ENCODE measurements at regions not wholly inside any gene's neighbourhood (a gene's known extent, or its start where the extent isn't known, plus 50 kb on each side); places are given as distances from the start of the nearest gene placed in this dataset.
A peak's percentile ranks its signal among the peaks of the same experiment; 100 is the strongest.

DNA sequence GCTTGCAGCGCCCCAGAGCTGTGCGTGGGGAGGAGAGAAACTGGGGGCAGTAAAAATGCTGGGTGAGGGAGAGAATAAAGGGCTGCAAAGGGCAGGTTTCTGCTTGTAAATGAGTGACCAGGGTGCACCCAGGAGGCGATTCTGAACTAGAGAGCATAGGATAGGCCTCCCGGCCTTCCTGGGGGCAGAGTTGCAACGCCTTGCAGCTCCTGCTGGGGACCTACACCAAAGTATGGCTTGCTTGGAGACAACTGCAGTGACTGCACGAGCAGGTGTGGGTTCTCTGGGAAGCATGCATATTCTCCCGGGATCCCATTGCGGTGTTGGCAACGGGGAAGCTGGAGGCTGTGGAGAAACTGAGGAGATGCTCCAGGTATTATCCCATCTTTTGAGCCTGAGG, 111.6 kb upstream of the SPACA1 start:
- no peak for DNase-seq

DNA sequence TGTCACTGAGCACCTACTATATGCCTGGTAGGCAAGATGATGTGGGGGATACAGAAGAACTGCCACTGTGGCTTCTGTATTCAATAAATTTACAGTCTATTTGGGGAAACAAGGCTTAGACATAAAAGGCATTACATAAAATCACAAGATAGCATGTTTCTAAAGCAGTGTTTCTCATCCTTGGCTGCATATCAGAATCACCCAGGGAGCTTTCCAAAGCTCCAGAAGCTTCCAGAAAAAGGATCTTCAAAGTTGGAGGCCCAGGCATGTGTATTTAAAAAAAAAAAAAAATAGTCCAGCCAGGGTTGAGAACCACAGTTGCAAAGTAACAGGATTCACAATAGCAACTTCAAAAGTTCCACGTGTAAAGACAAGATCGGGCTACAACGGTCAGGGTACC, 112.4 kb upstream of the SPACA1 start:
- DNase-seq, result no peak

DNA sequence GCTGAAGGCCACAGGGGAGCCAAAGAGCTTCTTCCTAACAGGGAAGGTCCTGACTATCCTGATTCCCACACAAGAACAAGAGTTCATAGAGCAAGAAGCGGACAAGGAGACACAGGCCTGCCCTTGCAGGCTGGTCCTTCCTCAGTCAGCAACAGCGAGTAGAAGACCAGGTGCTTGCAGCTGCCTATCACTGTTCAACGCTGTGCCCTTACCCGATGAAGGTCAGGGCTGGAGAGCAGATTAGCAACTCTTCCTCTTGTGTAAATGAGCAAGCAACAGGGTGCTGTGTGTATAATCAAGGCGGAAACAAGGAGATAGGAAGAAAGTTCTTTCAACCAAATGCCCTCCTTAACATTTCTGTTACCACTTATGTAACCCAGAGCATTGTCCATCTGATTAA, 115.3 kb upstream of the SPACA1 start:
- DNase-seq, result no peak

DNA sequence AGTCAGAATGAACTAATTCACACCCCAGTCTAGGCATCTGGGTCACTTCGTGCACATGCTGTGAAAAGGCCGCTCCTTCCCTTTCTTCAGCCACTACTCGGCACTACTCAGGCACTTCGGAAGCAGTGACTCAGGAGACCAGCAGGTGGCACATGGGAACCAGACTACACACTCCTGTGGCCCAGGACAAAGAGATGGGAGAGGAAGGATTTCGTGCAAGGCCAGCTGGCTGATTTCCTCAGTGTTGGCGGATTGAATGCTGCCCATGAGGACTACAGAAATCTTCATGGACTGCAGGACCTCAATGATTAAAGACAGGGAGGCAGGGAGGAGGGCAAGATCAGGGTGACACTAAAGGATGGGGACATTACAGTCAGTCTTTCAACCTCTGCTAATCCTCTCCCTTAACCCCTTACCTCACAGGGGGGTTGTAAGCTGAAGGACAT, 117.8 kb upstream of the SPACA1 start:
- DNase-seq, result peak; percentile 80

DNA sequence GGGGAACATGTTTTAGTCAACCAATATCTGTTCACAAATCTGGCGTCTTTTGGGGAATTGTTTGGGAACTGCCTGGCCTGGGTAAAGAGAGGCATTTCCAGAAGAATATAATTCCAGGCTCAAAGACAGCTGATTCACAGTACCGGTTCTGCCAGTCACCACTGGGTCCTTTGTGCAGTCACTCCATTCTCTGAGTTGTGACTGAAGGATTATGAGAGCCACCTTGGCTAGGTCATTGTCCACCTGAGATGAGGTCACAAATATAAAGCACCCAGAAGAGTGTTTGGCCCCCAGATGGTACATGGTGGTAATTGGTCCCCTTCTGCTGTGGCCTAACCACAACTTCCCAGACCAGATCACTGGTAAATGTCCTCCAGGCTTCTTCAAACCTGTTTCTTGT, 121.0 kb upstream of the SPACA1 start:
- DNase-seq, result no peak

DNA sequence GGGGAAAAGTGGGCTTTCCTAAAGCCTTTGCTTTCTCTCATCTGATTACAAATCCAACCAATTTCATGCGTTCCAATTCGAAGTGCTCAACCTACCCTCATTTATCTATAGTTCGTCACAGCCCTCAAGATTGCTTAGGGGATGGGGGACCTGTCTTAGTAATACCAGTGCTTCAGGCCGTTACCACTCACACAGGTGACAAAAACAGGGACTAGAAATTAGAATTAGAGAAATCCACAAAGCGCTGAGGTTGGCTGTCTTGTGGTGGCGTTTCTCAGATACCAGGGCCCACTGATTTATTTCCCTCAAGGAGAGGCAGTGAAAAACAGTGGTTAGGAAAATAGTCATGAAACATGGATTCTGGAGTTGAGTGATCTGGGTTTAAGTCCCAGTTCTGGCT, 121.6 kb upstream of the SPACA1 start:
- no peak for DNase-seq

DNA sequence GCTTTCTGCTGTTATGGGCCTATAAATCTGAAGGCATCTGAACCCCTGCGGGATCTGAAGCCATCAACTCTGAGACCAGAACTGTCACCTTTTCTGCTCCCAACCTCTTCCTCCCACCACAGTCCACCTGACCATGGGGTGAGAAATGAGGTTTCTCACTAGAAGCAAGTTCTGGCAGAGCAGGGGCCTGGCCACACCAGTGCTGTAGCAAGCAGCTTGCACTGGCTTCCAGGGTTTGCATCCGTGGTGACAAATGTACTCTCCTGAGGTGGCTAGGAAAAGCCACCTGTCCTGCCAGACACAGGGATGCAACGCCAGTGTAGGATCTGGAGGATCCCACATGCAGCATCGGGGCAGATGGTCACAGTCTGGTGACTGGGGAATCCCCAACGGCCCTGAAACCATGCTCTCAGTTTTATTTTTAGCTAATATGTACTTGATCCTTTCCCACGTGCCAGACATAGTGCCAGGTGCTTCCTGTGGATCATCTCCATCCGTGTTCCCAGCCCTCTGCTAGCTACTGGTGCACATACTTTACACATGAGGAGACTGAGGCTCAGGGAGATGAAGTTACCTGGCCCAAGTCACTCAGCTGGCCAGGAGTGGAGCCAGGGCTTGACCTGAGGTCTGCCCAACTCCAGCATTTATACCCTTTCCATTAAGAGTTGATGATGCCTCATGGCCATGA, 122.1 kb upstream of the SPACA1 start:
- DNase-seq, result no peak

DNA sequence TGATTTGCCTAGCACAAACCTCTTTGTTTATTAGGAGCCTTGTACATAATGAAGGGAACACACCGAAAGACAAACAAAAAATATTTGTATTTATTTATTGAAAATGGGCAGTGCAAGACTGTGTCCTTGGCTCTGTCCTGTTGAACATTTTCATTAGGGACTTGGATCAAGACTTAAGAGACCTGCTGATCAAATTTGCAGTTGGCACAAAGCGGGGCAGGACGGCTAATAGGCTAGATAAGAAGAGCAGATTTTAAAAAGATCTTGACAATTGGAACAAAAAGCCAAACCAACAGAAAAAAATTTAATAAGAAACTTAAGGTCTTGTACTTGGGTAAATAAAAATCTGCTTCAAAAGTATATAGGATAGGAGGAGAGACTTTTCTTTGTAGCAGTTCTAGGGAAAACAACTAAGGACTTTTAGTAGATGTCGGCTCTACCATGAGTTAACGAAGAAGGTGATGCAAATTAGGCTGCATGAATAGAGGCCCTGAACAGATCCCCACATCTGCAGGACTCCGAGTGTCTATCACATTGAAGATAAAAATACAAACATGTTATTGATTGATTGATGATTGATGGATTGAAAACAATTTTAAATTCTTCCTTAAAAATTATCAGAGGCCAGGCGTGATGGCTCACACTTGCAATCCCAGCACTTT, 124.1 kb upstream of the SPACA1 start:
- no peak for DNase-seq

DNA sequence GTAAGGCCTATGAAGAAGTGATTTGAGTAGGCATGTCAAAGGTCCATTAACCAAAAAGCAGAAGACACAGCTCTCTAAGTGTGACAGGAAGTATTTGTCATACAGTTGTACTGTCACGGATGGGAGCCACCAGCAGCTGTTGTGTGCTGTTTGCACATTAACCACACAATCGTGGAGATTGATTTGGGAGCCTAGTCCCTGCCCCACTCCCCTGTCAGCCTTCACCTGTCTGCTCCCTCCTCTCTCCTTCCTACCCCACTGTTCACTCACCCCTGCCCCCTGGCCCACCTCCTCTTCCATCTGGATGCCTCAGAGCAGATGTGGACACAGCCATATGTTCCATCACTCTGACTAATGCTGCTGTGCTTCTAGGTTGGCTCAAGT, 124.7 kb upstream of the SPACA1 start:
- DNase-seq, result no peak

DNA sequence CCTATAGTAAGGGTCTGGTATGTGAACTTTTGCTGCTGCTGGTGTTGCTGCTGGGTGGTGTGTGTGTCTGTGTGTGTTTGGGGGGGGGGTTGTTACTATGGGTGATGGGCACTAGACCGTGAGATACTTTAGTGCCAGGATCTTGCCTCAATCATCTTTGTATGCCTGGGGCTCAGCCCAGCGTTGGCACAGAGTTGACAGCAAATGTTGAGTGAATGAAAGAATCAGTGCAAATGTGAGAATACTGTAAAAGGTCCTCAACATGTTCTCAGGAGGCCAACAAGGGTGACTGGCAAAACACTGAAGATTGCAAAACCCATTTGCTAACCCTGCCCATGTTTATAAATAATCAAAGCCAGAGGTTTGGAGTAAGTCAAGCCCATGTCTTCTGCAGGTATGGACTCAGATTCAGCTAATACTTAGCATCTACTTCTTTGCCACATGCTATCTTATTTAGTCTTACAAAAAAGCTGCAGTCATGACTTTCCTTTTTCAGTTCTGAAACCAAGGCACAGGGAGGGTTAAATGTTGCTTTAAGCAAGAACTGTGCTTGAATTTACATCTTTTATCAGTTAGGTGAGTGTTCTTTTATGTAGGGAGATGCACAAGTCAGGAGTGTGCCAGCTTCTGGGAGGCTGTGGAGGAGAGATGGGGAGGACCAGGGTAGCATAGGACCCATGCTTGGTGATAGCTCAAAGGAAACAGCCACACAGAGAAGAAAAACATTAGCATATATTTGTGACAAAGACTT, 125.3 kb upstream of the SPACA1 start:
- no peak for DNase-seq

DNA sequence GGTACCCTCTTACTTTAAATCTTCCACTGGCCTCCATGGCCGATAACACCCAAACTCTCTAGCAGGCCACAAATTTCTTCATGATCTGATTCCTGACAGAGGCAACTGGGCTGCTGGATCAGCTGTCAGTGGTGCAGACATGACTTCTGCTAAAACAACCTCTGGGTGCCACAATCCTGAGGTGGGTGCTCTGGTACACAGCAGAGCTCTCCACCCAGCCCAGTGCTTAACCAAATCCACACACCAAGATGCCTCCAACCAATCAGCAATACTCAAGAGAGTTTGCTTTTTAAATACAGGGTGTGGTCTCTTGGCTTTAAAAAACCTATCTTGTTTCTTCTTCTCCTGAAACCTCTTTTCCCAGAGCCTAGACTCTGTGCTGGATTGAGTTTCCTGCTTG, 126.6 kb upstream of the SPACA1 start:
- DNase-seq, result no peak

DNA sequence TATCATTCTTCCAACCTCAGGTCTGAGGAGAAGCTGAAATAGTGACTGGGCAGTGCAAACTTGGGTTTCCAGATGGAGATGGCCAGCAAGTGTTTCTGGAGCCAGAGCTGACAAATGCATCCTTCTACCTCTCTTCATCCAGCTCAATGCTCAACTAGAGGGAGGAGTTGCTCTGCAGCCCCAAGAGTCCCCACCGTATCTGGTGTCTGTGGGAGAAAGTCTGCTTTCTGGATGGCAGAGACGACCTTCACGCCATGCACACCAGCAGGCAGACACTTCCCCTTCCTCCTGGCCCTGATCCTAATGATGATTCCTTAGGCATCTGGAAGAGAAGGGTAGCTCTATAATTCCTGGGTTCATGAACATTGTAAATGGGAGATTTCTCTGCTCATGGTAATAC, 127.4 kb upstream of the SPACA1 start:
- DNase-seq, result no peak

DNA sequence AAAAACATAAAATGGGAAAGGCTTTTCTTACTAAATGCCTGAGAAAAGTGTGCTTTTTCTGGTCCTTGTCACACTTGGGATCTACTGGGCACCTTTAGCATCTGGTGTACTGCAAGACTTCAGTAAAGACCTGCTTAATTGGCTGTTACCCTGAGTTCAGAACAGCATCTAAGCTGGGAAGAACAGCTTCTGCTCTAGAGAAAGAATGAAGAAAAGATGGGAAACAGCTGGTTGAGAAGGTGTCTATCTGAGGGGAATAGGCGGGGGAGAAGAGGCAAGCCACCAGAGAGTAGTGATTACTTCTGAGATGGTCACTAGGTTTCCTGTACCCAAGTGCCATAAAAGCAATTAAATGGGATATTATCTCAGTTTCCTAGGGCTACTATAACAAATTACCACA, 128.2 kb upstream of the SPACA1 start:
- no peak for DNase-seq

DNA sequence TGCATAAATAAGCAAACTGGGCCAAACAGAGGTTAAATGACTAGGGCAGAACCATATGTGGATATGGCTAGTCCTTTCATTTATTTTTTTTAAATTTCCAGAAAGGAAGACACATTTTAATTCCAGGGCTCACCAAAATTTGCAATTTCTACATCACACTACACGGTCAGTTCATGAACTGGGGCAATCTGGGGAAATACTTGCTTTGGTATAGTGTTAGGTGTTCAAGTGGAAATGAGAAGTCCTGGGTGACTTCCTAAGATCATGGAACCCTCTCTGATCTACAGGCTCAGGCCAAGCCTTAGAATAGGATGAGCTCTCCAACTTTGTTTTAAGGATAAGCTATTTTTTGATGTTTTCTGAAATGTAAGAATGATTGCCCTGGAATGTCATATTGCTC, 128.6 kb upstream of the SPACA1 start:
- no peak for DNase-seq

DNA sequence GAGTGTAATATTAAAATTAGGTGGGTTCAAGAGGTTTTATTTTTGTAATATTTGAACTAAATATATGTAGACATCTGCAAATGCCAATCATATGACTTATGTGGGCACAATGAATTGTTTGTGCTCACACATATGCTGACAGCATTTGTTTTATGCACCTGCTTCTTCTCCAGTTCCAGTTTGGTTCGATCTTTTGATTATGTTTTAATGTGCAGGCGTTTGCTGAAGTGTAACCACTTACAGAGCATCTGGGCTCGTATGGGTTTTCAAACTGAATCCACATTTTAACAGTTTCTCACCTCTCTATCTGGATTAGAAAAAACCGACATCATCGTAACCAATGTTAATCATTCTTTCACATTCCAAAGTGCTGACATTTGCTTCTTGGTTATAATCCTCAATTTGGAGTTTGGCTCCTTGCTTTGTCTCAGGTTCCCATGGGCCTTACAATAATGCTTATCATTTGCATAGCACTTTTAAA, 129.1 kb upstream of the SPACA1 start:
- no peak for DNase-seq

DNA sequence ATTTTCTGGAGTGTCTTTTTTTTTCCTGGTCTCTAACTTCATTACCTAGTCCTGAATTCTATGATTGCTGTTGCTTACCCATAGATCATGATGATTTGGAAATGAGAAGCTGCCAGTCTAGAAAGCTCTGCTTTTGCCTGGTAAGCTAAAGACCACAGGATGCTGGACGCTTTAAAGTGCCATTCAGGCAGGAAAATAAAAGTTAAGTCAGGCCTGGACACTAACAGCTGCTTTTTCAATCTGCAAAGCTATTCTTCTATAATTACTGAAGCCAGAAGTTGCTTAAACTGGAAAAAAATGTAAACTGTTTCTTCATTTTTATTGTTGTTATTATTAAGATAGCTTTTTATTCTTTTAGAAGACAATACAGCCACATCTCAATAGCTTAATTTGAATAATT, 129.8 kb upstream of the SPACA1 start:
- DNase-seq, result no peak

DNA sequence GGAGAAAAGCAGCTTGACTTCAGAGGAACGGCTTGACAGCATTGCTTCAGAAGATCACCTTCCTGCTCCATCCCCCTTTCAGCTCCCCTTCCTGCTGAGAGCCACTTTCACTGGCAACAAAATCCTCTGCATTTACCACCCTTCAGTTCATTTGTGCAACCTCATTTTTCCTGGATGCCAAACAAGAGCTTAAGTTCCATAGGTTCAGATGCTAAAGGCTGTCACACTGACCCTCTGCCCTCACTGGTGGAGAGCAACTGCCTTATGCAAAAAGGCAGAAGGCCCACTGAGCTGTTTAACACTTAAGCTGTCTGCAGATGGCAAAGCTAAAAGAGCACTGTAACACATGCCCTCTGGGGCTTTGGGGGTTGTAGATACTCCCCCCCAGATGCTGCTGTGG, 131.2 kb upstream of the SPACA1 start:
- no peak for DNase-seq

DNA sequence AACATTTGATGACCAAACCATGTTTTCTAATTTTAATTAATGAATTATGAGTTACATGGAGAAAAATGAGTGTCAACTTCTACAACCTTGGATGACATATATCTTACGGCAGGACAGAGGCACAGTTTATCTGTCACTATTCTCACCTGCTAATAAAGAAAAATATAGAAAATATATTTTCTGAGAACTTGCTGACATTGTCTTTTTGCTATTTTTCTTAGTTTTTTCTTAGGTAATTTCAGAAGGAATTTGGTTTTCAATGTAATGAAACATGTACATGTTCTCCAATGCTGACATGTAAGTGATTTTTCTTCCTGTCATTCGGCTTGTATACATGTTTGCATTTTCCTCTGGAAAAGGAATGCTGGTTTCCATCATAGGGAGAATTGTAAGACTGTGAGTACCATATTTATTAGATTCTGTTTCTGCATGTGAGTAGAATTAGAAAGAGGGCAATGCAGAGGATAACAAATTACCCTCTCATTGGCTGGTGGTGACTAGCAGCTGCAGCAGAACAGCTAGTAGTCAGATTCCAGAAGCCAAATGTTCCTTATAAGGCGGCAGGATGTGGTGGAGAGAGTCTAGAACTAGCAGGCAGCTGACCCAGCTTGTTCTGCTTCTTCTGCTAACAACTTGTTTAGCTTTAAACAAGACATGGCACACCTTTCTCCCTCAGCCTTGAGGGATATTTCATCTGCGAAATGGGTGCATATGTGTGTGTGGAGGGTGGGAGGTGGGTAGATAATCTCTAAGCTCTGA, 132.8 kb upstream of the SPACA1 start:
- DNase-seq, result no peak

DNA sequence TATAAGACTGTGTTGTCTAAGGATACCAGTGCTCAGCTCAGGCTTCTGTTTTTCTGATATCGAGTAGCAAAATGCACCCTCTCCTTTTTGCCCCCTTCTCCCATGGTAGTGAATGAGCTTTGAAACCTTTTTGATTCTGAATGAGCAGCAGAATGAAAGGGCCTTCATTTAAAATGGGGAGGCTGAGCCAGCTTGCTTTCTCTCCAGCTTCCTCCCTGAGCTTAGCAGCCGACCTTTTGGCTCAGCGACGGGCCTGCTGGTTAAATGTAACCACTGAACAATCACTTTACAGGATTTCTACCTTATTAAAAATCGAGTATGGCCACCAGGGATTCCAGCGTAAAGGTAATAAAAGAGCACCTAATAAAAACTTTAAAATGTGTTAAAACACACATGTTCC, 133.7 kb upstream of the SPACA1 start:
- DNase-seq, result peak; percentile 2

DNA sequence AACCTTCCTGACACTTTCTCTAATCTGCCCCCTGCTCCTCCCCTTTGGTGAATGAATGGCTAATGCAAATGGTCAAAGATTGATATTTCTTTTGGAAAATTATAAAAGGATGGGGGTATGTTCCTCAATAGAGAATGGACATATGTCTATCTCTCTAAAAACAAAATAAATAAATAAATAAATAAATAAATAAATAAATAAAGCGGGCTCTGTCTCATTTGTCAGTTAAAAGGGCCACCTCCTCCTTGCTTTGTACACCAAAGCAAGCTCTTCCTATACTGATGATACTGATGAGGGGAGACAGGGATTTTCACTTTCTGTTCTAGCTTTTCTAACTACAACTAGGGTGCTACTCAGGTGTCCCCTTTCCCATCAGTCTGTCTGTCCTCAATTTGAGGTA, 135.5 kb upstream of the SPACA1 start:
- no peak for DNase-seq

DNA sequence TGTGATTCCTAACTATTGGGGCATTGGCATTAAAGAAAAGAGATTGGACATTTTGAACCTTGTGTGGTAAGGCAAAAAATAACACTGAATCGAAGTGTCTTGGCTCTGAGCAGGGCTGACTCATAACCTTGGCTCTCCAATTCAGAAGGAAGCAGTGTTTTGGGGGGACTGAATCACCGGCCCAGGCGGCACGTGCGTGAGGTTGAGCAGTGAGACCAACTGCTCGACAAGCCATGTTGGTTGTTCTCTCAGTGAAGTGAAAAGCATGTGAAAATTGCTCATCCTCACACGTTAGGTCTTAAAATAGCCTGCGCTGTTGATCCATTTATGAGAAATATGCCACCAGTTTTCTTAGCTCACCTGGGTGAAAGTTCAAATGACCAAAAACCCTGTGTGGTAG, 137.8 kb upstream of the SPACA1 start:
- peak; percentile 2 for DNase-seq

DNA sequence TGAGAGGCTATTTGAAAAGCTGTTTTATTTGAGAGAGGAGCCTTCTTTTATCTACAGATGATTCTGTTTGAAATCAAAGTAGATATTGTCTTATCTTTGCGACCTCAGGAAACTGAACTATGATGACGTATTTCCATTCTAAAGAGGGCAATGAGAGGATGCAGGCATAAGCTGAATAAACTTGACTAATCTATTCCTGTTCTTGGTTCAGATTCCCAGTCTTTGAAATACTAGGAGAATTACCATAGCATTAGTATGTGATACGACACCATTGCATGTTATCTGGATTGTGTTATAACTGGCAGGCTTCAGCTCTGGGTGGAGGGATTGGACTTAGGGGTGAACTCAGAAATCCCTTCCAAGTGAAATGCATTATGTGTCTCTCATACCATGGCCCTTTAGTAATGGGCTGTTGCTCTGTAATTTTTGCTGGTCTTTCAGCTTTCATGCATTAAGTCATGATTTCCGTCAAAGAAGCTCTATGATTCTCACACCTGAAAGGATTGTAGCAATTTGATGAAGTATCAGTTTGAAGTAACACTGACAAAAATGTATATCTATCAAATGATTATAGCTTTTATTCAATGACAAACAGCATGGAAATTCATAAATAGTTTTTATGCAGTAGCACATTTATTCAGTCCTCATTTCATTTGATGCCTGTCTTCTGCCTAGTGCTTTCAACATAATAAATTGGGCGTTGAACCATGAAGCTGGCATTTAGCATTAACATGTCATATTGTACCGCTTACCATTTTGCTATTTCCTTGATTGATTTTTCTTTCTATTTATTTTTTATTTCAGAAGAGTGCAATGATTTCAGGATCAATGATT, 138.4 kb upstream of the SPACA1 start:
- DNase-seq, result no peak

Measured in occipital lobe (tissue), 1 donor.